Fibroblast of skin of scalp (primary cell): ENCODE measurements at regions not wholly inside any gene's neighbourhood (a gene's known extent, or its start where the extent isn't known, plus 50 kb on each side); places are given as distances from the start of the nearest gene placed in this dataset.
"Not testable (repeated sequence)": the region's sequence is repeated elsewhere in the genome, so short reads cannot be mapped to it uniquely, and the experiment has no call there.

Source experiments
- DNase-seq: peaks from one replicate; pipeline ENCODE4 v3.0.0-alpha.2; 2013

GRCh38 chr1:14140831-14141401 is 440.9 kb downstream of the PRDM2 start:
- DNase-seq: no peak

GRCh38 chr1:14141656-14142055 is 441.7 kb downstream of the PRDM2 start:
- DNase-seq: no peak

DNA sequence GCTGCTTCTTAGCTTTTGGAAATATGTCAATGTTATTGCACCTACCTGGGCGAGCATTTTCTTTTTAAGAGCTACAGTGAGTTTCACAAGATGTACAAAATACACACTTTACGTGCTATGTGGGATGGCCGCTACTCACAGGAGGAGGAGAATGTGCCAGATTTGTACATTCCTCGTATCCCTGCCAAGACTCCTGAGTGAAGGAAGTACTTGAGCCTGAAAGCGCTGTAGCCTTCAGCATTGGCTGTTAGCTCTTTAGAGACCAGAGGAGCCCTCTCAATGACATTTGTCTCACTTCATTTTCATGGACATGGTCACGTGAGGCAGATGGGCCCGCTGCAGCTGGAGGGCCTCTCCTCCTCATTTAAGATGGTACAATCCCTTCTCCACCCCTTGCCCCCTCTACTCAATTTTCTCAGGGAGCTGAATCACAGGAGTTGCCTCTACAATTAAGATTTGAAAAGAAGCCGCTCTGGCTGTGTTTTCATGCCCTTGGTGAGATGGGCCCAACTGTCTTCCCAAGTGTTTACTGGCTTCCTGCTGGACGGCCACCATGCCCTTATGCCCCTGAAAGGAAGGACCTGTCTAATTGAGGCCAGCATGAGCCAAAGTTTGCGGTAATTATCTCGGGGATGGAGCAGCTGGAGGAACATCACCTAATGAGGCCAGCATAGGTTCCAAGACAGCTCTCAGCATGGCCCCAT is 442.6 kb downstream of the PRDM2 start:
- no peak for DNase-seq

DNA sequence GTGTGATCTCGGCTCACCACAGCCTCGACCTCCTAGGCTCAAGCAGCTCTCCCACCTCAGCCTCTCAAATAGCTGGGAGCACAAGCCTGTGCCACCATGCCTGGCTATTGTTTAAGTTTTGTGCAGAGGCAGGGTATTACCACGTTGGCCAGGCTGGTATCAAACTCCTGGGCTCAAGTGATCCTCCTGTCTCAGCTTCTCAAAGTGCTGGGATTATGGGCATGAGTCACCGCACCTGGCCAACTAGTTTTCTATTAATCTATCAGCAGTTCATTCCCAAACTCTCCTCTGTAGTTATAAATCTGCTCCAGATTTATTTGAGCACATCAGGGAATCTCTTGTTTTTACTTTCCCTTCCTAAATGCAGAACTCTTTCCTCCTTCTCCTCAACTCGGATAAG is 443.8 kb downstream of the PRDM2 start:
- no peak for DNase-seq

DNA sequence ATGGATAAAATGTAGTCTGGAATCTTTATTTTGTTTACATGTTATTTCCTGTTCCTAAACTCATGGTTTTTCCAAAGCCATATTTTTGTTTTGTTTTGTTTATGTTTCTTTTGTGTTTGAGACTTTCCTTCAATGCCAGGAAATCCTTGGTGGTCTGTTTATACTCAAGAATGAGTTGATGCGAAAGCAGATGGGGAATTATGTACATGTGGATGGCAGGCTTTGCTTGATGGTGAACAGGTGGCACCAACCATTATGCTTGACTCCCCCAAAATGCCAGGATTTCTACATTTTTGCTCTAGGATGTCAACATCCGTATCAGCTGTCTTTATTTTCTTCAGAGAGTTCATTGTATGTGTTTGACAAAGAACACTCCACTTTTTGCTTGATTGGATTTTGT is 448.5 kb downstream of the PRDM2 start:
- DNase-seq: no peak

DNA sequence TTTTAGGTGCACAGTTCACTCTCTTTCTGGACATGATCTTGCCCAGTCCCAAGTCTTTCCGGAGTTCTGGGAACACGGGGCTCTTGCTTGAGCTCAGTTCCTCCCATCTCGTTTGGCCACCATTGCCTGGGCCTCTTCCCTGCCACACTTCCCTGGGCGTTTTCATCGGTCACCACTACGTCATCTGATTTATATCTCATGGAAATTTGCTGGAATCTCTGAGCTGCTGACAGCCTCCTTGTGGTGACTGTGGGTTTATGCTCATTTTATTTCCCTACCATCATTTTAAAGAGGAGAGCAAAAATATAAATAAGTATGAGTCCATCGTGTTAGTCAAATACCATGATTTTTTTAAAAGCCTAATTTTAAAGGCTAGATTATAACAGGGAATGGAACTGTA is 449.1 kb upstream of the KAZN start:
- peak; percentile 9 for DNase-seq

GRCh38 chr1:14156543-14156942 is 441.9 kb upstream of the KAZN start:
- no peak for DNase-seq

DNA sequence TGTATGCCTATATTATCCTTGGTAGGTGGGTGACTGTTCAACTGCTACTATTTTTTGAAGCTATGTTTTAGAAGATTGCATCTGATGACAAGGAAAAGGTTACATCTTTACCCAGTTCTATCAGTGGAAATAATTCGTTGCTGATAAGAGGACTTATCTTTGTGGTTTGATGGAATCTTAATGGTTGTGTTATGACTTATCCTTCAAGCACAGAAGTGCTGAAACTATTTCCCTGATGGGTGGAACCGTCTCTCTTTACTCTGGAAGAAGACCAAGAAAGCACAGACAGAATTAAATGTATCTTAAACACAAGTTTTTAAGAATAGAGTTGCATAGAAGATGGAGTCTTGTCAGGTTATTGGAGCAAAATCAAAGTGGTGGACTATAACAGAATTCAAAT is 437.7 kb upstream of the KAZN start:
- peak; percentile 2 for DNase-seq

DNA sequence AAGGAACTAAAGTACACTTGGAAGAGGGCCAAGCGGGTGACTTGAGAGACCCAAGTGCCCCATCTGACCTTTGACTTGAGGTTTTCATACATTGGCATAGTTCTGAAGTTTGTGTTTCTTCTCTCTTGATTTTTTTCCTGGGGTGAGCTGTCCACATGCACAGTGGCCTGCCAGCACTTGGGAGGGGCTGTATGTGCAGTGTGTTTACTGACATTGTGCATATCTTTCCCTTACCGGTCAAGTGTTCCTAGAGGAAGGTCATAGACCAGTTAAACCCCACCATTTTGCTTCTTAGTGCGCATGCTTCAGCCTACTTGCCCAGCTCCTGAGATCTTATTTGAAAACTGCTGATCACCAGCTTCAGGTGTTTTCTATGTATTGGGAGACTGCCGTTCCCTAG is 435.2 kb upstream of the KAZN start:
- no peak for DNase-seq

DNA sequence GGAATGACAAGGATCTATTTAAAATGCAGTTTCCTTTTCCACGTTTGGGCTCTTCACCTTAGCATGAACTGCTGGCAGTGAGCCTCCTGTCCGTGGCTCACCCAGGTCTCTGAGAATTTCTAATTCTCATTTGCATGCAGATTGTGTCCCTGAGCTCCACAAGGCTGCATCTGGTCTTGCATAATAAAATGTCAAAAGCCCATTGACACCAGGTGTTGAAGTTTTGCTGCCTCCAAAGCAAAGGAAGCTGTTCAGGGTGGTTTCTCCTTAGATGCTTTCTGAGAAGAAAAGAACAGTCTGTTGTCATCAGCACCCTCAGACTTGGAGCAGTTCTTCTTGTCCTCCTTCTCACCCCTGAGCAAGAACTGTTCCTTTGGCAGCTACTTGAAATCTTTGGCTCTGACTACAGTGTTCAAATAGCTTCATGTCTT is 433.1 kb upstream of the KAZN start:
- DNase-seq: no peak

- DNase-seq: no peak
These were observed 430.6 kb upstream of the KAZN start for GRCh38 chr1:14167884-14168283.

DNA sequence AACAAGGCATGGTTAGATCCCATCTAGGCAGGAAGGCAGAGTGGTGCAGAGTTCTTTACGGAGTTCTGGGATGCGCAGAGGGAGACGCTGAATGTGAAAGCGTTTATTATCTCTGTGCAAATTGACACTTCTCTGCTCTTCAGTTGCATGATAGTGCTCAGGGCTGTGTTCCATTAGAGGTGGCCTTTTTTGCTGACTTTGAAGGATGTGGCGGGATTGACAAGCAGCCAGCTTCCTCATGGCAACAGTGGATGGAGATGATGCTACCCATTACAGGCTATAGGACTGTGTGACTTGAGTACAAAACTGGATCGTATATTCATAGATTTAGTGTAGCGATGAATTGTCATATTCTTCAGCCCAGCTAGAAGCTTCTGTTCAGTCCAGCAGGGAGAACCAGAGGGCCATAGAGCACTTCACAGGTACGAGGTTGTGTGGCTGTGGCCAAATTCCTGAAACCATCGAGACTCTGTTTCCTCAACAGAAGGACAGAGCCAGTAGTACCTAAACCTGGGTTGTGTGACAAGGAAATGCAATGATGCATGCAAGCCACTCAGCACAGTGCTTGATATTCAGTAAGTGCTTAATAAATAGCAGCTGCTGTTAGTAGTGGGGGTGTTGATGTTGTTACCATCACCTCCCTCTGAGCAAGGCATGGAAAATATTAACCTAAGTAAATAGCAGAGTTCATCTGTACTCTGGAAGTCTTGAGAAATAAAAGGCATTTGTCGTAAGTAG is 430.0 kb upstream of the KAZN start:
- DNase-seq: no peak

GRCh38 chr1:14173598-14173997 is 424.9 kb upstream of the KAZN start:
- no peak for DNase-seq

GRCh38 chr1:14177866-14178265 is 420.6 kb upstream of the KAZN start:
- DNase-seq: not testable (repeated sequence)

DNA sequence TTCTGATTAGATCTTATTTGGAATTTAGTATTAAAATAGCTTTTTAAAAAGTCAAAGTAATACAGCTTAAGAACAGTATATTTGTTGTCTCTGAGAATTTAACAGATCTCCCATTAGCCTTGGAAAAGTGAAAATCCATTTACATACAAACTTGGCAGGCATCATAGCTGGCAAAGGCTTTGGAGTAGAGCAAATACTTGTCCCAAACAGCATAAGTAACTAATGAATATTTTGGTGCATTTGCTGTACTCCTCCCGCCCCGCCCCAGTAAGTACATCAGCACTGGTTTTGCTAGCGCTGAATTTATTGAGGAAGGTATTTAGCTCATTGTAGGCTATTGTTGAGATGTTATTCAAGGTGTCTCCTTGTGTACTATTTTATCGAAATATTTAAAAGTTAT is 417.7 kb upstream of the KAZN start:
- DNase-seq: no peak

DNA sequence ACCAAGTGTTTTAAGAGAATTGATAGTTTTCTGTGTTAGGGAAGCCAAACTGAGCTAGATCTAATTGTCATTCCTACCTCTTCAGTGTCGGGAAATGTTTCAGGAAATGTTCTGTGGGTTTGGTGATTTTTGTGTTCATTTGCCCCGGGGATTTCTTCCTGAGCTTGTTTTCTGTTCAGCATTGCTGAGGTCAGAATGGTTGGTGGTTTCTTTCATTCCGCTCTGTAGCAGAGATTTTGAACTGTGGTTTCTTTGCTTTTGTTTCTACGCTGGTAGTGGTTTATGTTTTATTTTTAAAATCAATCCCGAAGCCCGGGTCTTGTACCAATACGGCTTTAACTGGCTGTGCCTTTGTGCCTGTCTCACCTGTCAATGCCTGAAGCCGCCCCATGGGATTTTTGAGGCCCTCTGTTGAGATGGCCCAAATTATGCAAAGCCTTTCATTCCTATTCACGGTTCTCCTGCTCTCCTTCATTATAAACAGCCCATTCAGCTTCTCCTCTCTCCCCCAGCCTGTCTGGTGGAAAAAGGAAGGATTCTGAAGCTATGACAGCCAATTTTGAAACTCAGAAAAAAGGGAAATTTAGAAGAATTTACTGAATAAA is 417.2 kb upstream of the KAZN start:
- no peak for DNase-seq

DNA sequence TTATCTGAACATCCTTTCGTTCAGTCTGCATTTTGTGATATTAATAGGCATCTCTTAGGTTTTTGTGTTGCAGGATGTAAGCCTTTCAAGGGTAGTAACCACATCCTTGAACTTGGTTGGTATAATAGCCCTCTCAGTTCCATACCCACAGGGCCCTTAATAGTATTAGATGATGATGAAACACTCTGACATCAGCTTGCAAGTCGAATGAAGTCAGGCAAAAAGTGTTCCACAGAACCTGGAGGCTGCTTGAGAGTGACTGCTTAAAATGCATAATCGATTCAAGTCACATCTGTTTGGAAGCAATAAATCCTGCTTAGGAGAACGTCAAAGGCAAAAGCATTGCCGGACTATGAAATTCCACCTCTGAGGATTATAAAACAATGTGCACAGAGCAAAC is 415.6 kb upstream of the KAZN start:
- no peak for DNase-seq

DNA sequence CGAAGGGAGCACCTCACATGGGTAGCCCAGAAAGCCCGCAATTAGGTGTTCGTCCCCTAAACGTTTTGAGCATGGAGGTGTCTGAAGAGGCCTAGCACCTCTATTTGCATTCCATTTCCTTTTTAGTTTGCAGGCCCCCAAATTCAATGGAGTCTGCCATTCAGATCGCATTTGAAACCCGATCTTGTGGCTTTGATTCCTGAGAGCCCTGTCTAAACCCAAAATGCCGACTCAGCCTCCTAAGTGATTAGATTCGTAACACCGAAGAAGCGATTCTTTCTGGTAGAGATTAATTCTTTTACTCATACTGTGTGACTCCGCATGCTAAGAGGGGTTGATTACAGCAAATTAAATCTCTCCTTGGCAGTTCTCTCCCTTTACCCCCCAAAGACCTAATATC is 415.2 kb upstream of the KAZN start:
- no peak for DNase-seq

GRCh38 chr1:14184454-14184853 is 414.0 kb upstream of the KAZN start:
- DNase-seq: no peak

DNA sequence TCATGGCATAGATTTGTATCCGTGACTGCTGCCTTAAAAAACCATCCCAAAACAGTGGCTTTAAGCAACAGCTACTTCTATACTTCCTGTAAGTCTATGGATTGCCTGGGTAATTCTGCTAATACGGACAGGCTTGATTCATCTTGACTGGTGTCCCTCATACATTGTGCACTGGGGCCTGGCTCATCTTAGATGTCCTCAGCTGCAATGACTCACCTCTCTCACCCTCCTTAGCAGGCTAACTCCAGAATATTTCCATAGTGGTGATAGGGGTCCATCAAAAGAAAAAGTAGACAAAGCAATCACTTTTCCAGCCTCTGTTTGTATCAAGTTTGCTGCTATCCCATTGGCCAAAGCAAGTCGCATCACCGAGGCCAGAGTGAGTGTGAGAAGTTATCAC is 409.1 kb upstream of the KAZN start:
- no peak for DNase-seq

DNA sequence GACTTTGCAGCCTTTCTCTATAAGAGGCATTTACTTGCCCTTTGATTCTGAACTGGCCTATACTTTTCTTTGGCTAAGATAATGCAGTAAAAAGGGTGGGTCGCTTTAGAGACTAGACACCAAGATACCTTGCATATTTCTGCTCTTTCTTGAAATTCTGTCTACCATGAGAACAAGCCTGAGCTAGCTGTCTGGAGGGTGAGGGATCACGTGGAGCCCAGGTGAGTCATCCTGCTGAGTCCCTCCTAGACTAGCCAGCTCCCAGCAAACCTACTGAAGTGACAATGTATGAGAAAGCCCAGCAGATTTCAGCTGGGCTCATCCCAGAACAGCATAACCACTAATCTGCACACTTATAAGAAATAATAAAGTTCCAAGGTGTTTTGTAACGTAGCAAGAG is 408.0 kb upstream of the KAZN start:
- DNase-seq: no peak

GRCh38 chr1:14194511-14194910 is 404.0 kb upstream of the KAZN start:
- DNase-seq: no peak

- no peak for DNase-seq
These were observed 393.4 kb upstream of the KAZN start for GRCh38 chr1:14205066-14205465.

DNA sequence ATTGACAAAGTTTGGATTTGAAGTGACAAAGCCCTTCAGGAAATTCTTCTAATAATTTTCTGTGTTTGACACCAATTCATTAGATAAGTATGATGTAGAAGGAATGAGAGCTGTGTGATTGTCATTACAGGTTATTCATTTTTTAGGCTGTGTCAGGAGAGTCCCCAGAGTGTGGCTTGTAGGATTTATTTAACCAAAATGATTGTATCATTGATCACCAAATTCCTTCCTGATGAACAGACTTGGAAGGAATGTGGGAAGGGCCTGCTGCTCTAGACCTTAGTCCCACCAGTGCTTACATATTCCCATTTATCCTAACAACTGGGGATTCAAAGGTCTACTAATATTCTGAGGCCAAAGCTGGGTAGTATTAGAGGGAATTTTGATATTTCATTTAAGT is 383.3 kb upstream of the KAZN start:
- DNase-seq: peak; percentile 54
